GM12892 (cell line): ENCODE measurements at regions not wholly inside any gene's neighbourhood (a gene's known extent, or its start where the extent isn't known, plus 50 kb on each side); places are given as distances from the start of the nearest gene placed in this dataset.

Experiments
- POLR2A ChIP-seq: IDR thresholded peaks from 2 replicates; pipeline ENCODE4 v1.6.1; 2011; ENCODE audit warnings: low read depth, low read length, control low read depth
- POLR2AphosphoS5 ChIP-seq: IDR thresholded peaks from 2 replicates; pipeline ENCODE4 v1.6.1; 2011; ENCODE audit warnings: low read depth, low read length, control low read depth
- TAF1 ChIP-seq: IDR thresholded peaks from 2 replicates; pipeline ENCODE4 v1.6.1; 2011; ENCODE audit warnings: low read depth, mild to moderate bottlenecking, control low read depth, low read length, borderline replicate concordance

DNA sequence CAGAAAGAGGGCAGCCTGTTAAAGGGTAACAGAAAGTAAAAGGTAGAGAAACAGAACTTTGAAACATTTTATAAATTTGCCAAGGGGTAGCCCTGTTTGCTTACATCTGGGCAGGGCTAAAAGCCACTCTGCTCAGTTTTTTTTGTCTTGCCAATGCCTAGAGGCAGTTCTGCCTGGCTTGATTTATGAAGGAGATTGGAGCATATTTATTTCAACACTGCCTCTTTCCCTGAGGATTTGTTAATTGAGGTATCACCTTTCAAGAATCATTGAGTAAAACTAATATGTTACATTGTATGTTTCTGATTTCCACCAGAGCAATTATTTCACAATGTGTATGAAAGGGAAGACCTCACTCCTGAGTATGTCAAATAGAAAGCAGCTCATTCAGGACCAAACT is 160.8 kb downstream of the GXYLT1 start:
- TF ChIP-seq POLR2A (no peak), TAF1 (no peak), POLR2AphosphoS5 (no peak)
